Mucosa of rectum (tissue), 2 donors: ENCODE measurements at regions not wholly inside any gene's neighbourhood (a gene's known extent, or its start where the extent isn't known, plus 50 kb on each side); places are given as distances from the start of the nearest gene placed in this dataset.

Experiments used
- H3K27ac ChIP-seq, 2 donors: one replicate each; pipeline ENCODE4 v1.7.0; 2013; ENCODE audit warnings: inconsistent platforms in 2 of 2, low read depth in 2 of 2, low read length in 2 of 2
- H3K27me3 ChIP-seq, 2 donors: one replicate each; pipeline ENCODE4 v1.7.0; 2013; ENCODE audit warnings: low read length in 2 of 2; ENCODE audit not compliant: control insufficient read depth in 2 of 2, insufficient read depth in 2 of 2
- H3K36me3 ChIP-seq, 2 donors: one replicate each; pipeline ENCODE4 v1.7.0; 2013; ENCODE audit warnings: low read length in 2 of 2; ENCODE audit not compliant: control insufficient read depth in 2 of 2, insufficient read depth in 2 of 2
- H3K4me1 ChIP-seq, 2 donors: one replicate each; pipeline ENCODE4 v1.7.0; 2013; ENCODE audit warnings: low read length in 2 of 2, mild to moderate bottlenecking in 1 of 2; ENCODE audit not compliant: control insufficient read depth in 2 of 2, insufficient read depth in 2 of 2
- H3K4me3 ChIP-seq, 2 donors: one replicate each; pipeline ENCODE4 v1.7.0; 2013; ENCODE audit warnings: low read length in 2 of 2
- H3K9ac ChIP-seq, 2 donors: one replicate each; pipeline ENCODE4 v1.7.0; 2013; ENCODE audit warnings: low read length in 2 of 2, low read depth in 1 of 2, mild to moderate bottlenecking in 1 of 2
- H3K9me3 ChIP-seq, 2 donors: one replicate each; pipeline ENCODE4 v1.7.0; 2013; ENCODE audit warnings: low read length in 2 of 2; ENCODE audit not compliant: control insufficient read depth in 2 of 2
- donor health status: healthy.
- donor health status: Normal muscosa, but diverticular disease.

DNA sequence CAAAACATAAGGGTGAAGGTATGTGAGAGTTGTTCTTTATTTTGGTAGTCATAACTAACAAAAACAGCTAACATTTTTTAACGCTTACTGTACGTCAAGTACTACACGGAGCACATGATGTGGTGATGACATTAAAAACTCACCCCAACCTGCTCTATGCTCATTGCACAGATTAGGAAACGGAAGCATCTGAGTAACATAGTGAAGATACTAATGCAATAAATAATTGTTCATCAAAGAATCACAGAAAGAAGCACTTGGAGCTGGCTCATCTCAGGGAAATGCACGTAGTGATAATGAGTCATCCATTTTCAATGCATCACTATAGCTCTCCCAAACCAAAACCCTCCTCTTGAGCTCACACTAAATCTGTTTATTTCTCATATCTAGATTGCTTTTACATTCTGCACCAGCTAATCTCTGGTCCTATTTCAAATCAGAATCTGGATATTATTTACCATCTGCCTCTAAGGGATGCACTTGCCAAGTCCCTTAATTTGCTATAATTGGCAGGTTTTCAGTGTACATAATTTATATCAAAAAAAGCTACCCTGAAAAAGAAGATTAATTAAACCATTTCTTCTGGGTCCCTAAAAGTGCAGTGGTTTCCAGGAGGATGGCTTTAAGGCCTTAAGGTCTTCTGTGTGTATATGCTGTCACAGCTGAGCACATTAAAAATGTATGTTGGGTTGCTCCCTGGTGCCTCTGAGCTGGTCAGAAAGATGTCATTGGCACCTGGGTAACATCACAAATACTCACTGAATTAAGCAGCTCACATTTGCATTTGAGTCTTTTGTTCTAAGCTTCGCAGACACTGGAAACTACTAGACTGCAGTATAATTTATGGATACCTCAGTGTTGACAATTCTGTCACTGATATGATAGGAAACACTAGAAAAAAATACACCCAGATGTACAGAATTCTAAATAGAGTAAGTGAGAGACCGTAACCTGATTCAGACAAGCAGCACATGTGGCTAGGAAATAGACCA lies 677.4 kb upstream of the CITED2 start:
- Histone ChIP-seq H3K36me3 (no peaks in the 10 kb centered on the region), H3K4me3 (no peak overlapping the region), H3K27me3 (no peaks in the 10 kb centered on the region), H3K27ac (no peak overlapping the region), H3K9me3 (no peaks in the 10 kb centered on the region), H3K9ac (no peak overlapping the region), H3K4me1 (no peaks in the 10 kb centered on the region)

DNA sequence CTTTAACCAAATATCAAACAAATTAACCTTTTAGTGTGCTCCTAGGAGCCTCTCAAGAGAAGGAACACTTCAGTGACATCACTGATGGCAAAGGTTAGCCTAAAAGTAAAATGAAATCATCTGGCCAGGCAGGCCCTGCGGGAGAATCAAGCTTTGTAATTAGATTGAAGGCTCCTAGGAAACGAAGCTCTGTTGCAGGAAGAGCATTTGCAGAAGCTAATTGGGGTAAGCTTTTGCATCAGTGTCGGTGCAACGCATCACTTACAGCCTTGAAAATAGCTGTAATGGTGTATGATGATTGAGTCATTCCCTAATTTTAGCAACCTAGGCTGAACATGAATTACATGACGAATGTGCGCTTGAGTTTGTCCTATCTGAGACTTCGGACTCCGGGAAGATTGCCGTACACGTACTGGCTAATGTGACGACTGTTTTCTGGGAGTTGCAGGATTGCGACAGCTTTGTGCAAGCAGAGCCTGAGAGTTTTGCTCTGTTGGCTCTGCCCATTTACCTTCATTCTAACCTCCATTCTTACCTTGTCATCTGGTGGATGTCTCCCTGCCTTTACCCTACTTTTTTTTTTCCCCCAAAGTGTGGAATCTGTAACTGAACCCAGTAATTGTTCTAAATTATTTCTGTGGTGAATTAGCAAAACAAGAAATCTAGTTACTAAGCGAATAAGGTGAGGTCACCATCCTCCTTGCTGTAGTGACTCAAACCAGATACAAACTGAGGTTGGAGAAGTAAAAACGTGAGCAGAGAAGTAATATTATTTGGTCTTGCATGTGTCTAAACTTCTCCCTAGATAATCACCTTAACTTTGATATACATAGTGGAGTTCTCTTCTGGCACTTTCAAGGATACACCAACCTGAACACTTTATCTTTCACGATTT lies 675.9 kb upstream of the CITED2 start:
- H3K9ac ChIP-seq: no peak overlapping the region
- H3K4me1 ChIP-seq: no peaks in the 10 kb centered on the region
- H3K27ac ChIP-seq: no peak overlapping the region
- no peaks in the 10 kb centered on the region for H3K9me3 ChIP-seq
- no peak overlapping the region for H3K4me3 ChIP-seq
- H3K36me3 ChIP-seq: no peaks in the 10 kb centered on the region
- no peaks in the 10 kb centered on the region for H3K27me3 ChIP-seq

DNA sequence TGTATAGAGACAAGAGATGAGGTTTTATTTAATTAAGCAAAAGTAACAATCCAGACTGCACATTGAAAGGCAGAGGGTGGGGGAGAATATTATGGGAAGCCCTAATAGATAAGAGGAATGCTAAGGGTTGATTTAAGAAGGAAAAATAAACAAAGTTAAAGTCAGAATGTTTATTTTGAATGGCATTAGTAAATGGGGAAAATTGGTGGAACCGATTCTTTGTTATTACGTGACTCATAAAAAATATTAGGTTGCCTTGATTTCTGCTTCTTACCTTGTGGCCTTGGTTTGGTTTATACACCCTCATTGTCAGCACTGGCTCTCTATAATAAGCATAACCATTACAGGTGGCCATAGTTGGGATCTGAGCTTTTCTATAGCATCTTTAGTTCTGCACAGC lies 674.8 kb upstream of the CITED2 start:
- Histone ChIP-seq H3K27ac (no peak overlapping the region), H3K9me3 (no peaks in the 10 kb centered on the region), H3K4me3 (no peak overlapping the region), H3K9ac (no peak overlapping the region), H3K27me3 (no peaks in the 10 kb centered on the region), H3K36me3 (no peaks in the 10 kb centered on the region), H3K4me1 (no peaks in the 10 kb centered on the region)

DNA sequence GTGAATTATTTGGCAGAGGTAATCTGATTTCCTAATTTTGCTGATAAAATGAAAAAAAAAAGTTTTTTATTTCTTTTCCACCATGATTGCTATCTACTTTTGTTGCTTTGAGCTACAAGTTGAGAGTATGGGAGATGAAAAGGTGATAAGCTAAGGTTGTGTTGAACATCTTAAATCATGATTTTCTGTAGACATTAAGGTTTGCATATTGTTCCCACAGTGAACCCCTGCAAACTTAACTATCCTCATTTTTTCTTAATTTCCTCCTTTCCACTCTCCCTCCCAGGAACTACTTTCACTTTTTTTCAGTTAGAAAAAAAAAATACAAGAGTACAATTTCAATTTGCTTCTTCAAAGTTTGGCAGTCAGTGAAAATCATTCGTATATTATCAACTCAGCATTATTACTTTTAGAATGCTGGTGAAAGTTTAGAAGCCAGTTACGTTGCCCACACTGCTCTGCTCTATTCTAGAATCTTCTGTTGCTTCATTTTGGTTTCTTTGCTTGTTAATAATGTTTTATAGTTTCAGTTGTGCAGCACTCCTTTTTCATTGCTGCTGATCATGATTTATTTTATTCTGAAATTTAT lies 673.8 kb upstream of the CITED2 start:
- H3K4me3 ChIP-seq: no peak overlapping the region
- no peak overlapping the region for H3K27ac ChIP-seq
- no peaks in the 10 kb centered on the region for H3K27me3 ChIP-seq
- H3K36me3 ChIP-seq: no peaks in the 10 kb centered on the region
- H3K4me1 ChIP-seq: no peaks in the 10 kb centered on the region
- no peak overlapping the region for H3K9ac ChIP-seq
- H3K9me3 ChIP-seq: no peaks in the 10 kb centered on the region

DNA sequence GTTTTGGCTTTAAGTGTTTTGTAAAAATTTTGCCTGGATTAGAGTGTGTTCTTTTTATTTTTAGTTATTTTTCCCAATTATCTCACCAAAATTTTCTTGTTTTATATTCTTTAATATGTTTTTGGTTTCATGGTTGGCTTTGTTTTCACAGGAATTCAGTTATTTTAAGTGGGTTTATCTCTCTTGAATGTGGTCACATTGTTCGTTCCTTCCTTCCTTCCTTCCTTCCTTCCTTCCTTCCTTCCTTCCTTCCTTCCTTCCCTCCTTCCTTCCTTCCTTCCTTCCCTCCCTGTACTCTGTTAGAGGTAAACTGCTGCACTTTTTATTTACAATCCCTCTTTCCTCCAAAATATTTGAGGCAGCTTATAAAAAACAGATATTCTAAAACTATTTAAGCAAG lies 672.9 kb upstream of the CITED2 start:
- Histone ChIP-seq H3K27ac (no peak overlapping the region), H3K9ac (no peak overlapping the region), H3K4me3 (no peak overlapping the region), H3K27me3 (no peaks in the 10 kb centered on the region), H3K9me3 (no peaks in the 10 kb centered on the region), H3K4me1 (no peaks in the 10 kb centered on the region), H3K36me3 (no peaks in the 10 kb centered on the region)

DNA sequence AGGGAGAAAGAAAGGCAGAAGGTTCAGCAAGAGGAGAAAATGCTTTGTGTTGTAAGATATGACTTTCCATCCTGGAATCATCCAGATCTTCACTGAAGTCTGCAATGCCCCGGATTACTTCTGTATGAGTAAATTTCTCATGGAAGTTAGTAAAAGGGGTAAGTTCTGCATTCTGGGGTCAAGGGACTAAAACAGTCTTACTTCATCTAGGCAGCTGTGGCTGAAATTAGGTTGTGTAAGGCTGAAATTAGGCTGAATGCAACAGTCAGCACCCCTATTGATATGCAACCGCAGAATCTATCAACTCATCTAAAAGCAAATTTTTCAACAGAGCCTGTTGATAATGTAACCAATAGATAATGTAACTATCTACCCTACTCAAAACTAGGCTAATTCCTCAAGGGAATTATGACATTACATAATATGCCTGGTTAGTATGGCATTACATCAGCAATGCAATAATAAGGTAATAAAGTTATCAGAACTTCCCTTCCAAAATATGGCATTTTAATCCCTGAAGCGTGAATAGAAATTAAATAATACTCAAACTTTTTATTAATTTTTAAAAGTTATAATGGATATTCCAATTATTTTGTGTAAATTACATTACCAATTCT lies 671.7 kb upstream of the CITED2 start:
- Histone ChIP-seq H3K4me3 (no peak overlapping the region), H3K9ac (no peak overlapping the region), H3K27ac (no peak overlapping the region), H3K9me3 (no peaks in the 10 kb centered on the region), H3K4me1 (no peaks in the 10 kb centered on the region), H3K36me3 (no peaks in the 10 kb centered on the region), H3K27me3 (no peaks in the 10 kb centered on the region)

DNA sequence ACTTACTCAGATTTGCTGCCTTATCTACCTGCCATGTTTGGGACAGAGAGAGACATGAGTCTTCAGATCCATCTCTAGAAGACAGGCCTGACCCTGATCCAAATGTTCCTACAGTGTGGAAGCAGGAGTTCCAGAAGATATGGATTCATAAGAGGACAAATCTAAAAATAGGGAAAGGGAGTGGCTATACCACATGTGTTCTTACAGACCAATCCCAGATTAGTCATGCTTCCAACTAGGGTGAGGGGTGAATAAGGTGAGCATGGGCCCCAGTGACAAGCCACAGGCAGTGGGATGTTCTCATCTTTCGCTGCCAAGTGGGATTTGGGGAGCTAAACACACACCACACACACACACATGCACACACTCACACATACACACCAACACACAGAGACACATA lies 670.7 kb upstream of the CITED2 start:
- Histone ChIP-seq H3K9me3 (no peaks in the 10 kb centered on the region), H3K4me3 (no peak overlapping the region), H3K27me3 (no peaks in the 10 kb centered on the region), H3K9ac (no peak overlapping the region), H3K36me3 (no peaks in the 10 kb centered on the region), H3K27ac (no peak overlapping the region), H3K4me1 (no peaks in the 10 kb centered on the region)

DNA sequence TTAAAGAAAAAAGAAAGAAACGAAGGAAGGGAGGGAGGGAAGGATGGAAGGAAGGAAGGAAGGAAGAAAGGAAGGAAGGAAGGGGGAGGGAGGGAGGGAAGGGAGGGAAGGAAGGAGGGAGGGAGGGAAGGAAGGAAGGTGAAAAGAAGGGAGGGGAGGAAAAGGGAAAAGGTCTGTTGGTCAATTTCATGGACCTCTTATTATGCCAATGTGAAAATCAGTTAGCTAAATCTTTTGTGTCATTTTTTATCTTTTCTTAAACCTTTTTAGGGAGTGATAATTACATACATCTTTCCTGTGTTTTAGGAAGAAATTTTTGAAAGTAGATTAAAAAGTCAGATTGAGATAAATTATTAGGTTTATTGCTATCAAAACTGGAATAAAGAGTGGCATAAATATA lies 670.2 kb upstream of the CITED2 start:
- no peak overlapping the region for H3K4me3 ChIP-seq
- H3K27ac ChIP-seq: no peak overlapping the region
- no peak overlapping the region for H3K9ac ChIP-seq
- no peaks in the 10 kb centered on the region for H3K9me3 ChIP-seq
- no peaks in the 10 kb centered on the region for H3K27me3 ChIP-seq
- H3K4me1 ChIP-seq: no peaks in the 10 kb centered on the region
- no peaks in the 10 kb centered on the region for H3K36me3 ChIP-seq

DNA sequence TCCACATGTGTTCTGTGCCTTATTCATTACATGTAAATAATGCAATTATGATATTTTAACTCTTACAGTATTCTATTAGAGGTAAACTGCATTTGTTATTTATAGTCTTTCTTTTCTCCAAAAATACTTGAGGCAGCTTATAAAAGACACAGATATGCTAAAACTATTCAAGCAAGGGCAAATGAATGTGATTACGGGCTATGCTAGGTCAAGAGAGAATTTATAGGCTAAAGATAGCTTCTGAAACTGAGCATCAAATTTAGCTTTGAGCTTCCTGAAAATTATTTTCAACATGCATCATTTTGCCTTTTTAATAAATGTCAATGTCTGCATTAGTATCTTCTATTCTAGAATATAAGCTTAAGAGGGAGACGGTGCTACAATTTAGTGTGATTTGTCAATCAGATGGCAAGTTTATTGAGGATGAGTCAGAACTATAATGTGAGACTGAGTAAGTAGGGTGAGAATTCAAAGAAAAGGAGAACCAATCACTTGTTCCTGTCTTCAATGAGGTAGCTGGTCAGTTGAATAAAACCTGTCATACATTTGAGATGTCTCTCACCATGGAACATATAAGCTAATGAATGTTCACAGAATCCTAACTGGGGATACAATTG lies 669.4 kb upstream of the CITED2 start:
- no peak overlapping the region for H3K27ac ChIP-seq
- H3K36me3 ChIP-seq: no peaks in the 10 kb centered on the region

More for the DNA sequence above, 669.4 kb upstream of the CITED2 start:
- H3K9ac ChIP-seq: no peak overlapping the region
- no peaks in the 10 kb centered on the region for H3K9me3 ChIP-seq
- H3K4me1 ChIP-seq: no peaks in the 10 kb centered on the region
- no peaks in the 10 kb centered on the region for H3K27me3 ChIP-seq
- H3K4me3 ChIP-seq: no peak overlapping the region
